IMR-90 (cell line): ENCODE measurements at regions not wholly inside any gene's neighbourhood (a gene's known extent, or its start where the extent isn't known, plus 50 kb on each side); places are given as distances from the start of the nearest gene placed in this dataset.

ENCODE experiments used
- ATAC-seq: fragments of 200-7000 bp; cut with Tn5 transposase; 2 replicates; pipeline ENCODE4 v1.9.1; 2020; ENCODE audit warnings: low read depth, mild to moderate bottlenecking, moderate library complexity
- BruUV-seq: library from RNA; stranded (reverse); fragments of 400-500 nt; replicated peaks from 2 replicates; lab custom pipeline; 2021; lab: Mats Ljungman, UMichigan
- CTCF ChIA-PET: fragments of 300-600 bp; formaldehyde crosslinking; extraction: SDS; loops from one replicate; lab custom pipeline; 2021; ENCODE audit warnings: antibody characterized with exemption; lab: Yijun Ruan, JAX
- POLR2A ChIA-PET: fragments of 300-600 bp; sonication (Branson Sonifier 250); formaldehyde crosslinking; loops from one replicate; lab custom pipeline; 2022; ENCODE audit warnings: antibody characterized with exemption; ENCODE audit not compliant: unreplicated experiment; lab: Charles Lee
- DNase-seq: peaks from one replicate; pipeline ENCODE4 v3.0.0; 2013
- H2AFZ ChIP-seq: replicated peaks from 2 replicates; pipeline ENCODE3; 2013; ENCODE audit warnings: low read length, mild to moderate bottlenecking; ENCODE audit not compliant: poor library complexity
- H2AK5ac ChIP-seq: 2 replicates; pipeline ENCODE4 v1.6.1; 2013; ENCODE audit warnings: low read depth, low read length, inconsistent platforms
- H2AK9ac ChIP-seq: replicated peaks from 2 replicates; pipeline ENCODE3; 2013; ENCODE audit warnings: mild to moderate bottlenecking, low read depth, low read length, moderate library complexity; ENCODE audit not compliant: poor library complexity
- H2BK120ac ChIP-seq: 2 replicates; pipeline ENCODE4 v1.6.1; 2013; ENCODE audit warnings: low read depth, low read length, inconsistent platforms
- H2BK15ac ChIP-seq: 3 replicates; pipeline ENCODE4 v1.6.1; 2013; ENCODE audit warnings: low read depth, low read length, inconsistent platforms
- H2BK20ac ChIP-seq: 2 replicates; pipeline ENCODE4 v1.6.1; 2013; ENCODE audit warnings: low read depth, mild to moderate bottlenecking, inconsistent platforms, low read length, moderate library complexity
- H2BK5ac ChIP-seq: 2 replicates; pipeline ENCODE4 v1.6.1; 2013; ENCODE audit warnings: mild to moderate bottlenecking, low read depth, low read length, inconsistent platforms; ENCODE audit not compliant: poor library complexity, severe bottlenecking
- H3K14ac ChIP-seq: replicated peaks from 2 replicates; pipeline ENCODE4 v1.6.1; 2013; ENCODE audit warnings: low read depth, low read length, inconsistent platforms
- H3K18ac ChIP-seq: 2 replicates; pipeline ENCODE4 v1.6.1; 2013; ENCODE audit warnings: low read depth, low read length, control low read depth
- H3K23ac ChIP-seq: 2 replicates; pipeline ENCODE4 v1.6.1; 2013; ENCODE audit warnings: low read depth, low read length, inconsistent platforms
- H3K27ac ChIP-seq: 2 replicates; pipeline ENCODE4 v1.5.1; 2013; ENCODE audit warnings: mild to moderate bottlenecking, control low read depth, low read length; ENCODE audit not compliant: insufficient read depth
- H3K27me3 ChIP-seq: 2 replicates; pipeline ENCODE4 v1.6.1; 2013; ENCODE audit warnings: low read length; ENCODE audit not compliant: control insufficient read depth, insufficient read depth
- H3K36me3 ChIP-seq: 2 replicates; pipeline ENCODE4 v1.6.1; 2013; ENCODE audit warnings: low read length, mixed read lengths; ENCODE audit not compliant: control insufficient read depth, insufficient read depth
- H3K4ac ChIP-seq: 2 replicates; pipeline ENCODE4 v1.6.1; 2013; ENCODE audit warnings: low read depth, low read length, inconsistent platforms
- H3K4me1 ChIP-seq: 2 replicates; pipeline ENCODE4 v1.6.1; 2013; ENCODE audit warnings: low read length, mixed read lengths; ENCODE audit not compliant: control insufficient read depth, insufficient read depth
- H3K4me2 ChIP-seq: 2 replicates; pipeline ENCODE4 v1.6.1; 2013; ENCODE audit warnings: low read depth, mild to moderate bottlenecking, control low read depth, low read length, moderate library complexity
- H3K4me3 ChIP-seq: 2 replicates; pipeline ENCODE4 v1.5.1; 2013; ENCODE audit warnings: low read depth, mild to moderate bottlenecking, control low read depth, low read length, moderate library complexity; ENCODE audit not compliant: insufficient read depth
- H3K56ac ChIP-seq: 2 replicates; pipeline ENCODE4 v1.6.1; 2013; ENCODE audit warnings: low read length, inconsistent platforms; ENCODE audit not compliant: insufficient read depth; ENCODE audit errors: extremely low read depth
- H3K79me1 ChIP-seq, 2 experiments: 2 replicates each; pipeline ENCODE4 v1.6.1; 2013; ENCODE audit warnings: low read length in 2 of 2, inconsistent platforms in 1 of 2, low read depth in 1 of 2
- H3K9ac ChIP-seq: 2 replicates; pipeline ENCODE4 v1.6.1; 2013; ENCODE audit warnings: low read depth, low read length, control low read depth
- H3K9me1 ChIP-seq: 2 replicates; pipeline ENCODE4 v1.6.1; 2013; ENCODE audit warnings: low read length, inconsistent platforms; ENCODE audit not compliant: insufficient read depth
- H3K9me3 ChIP-seq: 2 replicates; pipeline ENCODE4 v1.6.1; 2013; ENCODE audit warnings: low read length; ENCODE audit not compliant: control insufficient read depth, insufficient read depth
- H4K20me1 ChIP-seq: 2 replicates; pipeline ENCODE4 v1.6.1; 2013; ENCODE audit warnings: low read length, inconsistent platforms; ENCODE audit not compliant: insufficient read depth
- H4K5ac ChIP-seq: 2 replicates; pipeline ENCODE4 v1.6.1; 2013; ENCODE audit warnings: mild to moderate bottlenecking, low read depth, low read length, control low read depth
- H4K8ac ChIP-seq, 2 experiments: 2 replicates each; pipeline ENCODE4 v1.6.1; 2013; ENCODE audit warnings: low read depth in 2 of 2, low read length in 2 of 2, control low read depth in 1 of 2, inconsistent platforms in 1 of 2
- H4K91ac ChIP-seq: 2 replicates; pipeline ENCODE4 v1.6.1; 2013; ENCODE audit warnings: low read depth, low read length, inconsistent platforms; ENCODE audit not compliant: insufficient read depth
- BHLHE40 ChIP-seq: fragments of 150-350 bp; IDR thresholded peaks from 2 replicates; pipeline ENCODE4 v1.6.1; 2016; ENCODE audit warnings: mild to moderate bottlenecking, low read depth, low read length
- CEBPB ChIP-seq: IDR thresholded peaks from 2 replicates; pipeline ENCODE4 v1.6.1; 2012; ENCODE audit warnings: low read depth, low read length, improper control_type of control experiment
- CHD1 ChIP-seq: IDR thresholded peaks from 2 replicates; pipeline ENCODE4 v1.6.1; 2012; ENCODE audit warnings: low read depth, low read length, improper control_type of control experiment
- CTCF ChIP-seq: conservative IDR thresholded peaks from 2 replicates; pipeline ENCODE4 v1.5.1; 2012; ENCODE audit warnings: mild to moderate bottlenecking, low read depth, low read length, improper control_type of control experiment
- ELK1 ChIP-seq: fragments of 150-350 bp; IDR thresholded peaks from 2 replicates; pipeline ENCODE4 v1.6.1; 2016; ENCODE audit warnings: low read depth, mild to moderate bottlenecking, low read length, moderate library complexity, borderline replicate concordance
- FOS ChIP-seq: fragments of 150-350 bp; IDR thresholded peaks from 2 replicates; pipeline ENCODE4 v1.6.1; 2016; ENCODE audit warnings: low read depth, low read length
- MAFK ChIP-seq: IDR thresholded peaks from 2 replicates; pipeline ENCODE4 v1.6.1; 2012; ENCODE audit warnings: low read depth, low read length, improper control_type of control experiment
- MAZ ChIP-seq: IDR thresholded peaks from 2 replicates; pipeline ENCODE4 v1.6.1; 2012; ENCODE audit warnings: low read depth, mild to moderate bottlenecking, low read length, improper control_type of control experiment, moderate library complexity, borderline replicate concordance
- NFE2L2 ChIP-seq: fragments of 150-350 bp; IDR thresholded peaks from 2 replicates; pipeline ENCODE4 v1.6.1; 2016; ENCODE audit warnings: low read depth, mild to moderate bottlenecking, low read length
- POLR2A ChIP-seq: IDR thresholded peaks from 2 replicates; pipeline ENCODE4 v1.6.1; 2012; ENCODE audit warnings: mild to moderate bottlenecking, low read depth, low read length
- RAD21 ChIP-seq: IDR thresholded peaks from 2 replicates; pipeline ENCODE4 v1.6.1; 2012; ENCODE audit warnings: low read length, improper control_type of control experiment
- RCOR1 ChIP-seq: IDR thresholded peaks from 2 replicates; pipeline ENCODE4 v1.6.1; 2012; ENCODE audit warnings: mild to moderate bottlenecking, low read length, improper control_type of control experiment; ENCODE audit not compliant: insufficient replicate concordance
- RFX5 ChIP-seq: IDR thresholded peaks from 2 replicates; pipeline ENCODE4 v1.8.0; 2012; ENCODE audit warnings: low read depth, mild to moderate bottlenecking, low read length, moderate library complexity
- SMC3 ChIP-seq: fragments of 150-350 bp; IDR thresholded peaks from 2 replicates; pipeline ENCODE4 v1.6.1; 2016; ENCODE audit warnings: low read depth, mild to moderate bottlenecking, antibody characterized with exemption, low read length, moderate library complexity
- USF2 ChIP-seq: fragments of 150-350 bp; IDR thresholded peaks from 2 replicates; pipeline ENCODE4 v1.6.1; 2017; ENCODE audit warnings: mild to moderate bottlenecking, antibody characterized with exemption, low read length, low read depth
- WGBS, 2 experiments: methylation state at CpG; one replicate each; pipeline versions ENCODE4 v1.1.5 to v1.1.7; 2013; ENCODE audit warnings: missing lambda C conversion rate in 2 of 2; ENCODE audit not compliant: insufficient read length in 1 of 2; ENCODE audit errors: extremely low coverage in 2 of 2; 5-methylcytosine and 5-hydroxymethylcytosine counted together
- dilution Hi-C: fragments of 300-500 bp; cut with HindIII; formaldehyde crosslinking; loops from one replicate; pipeline ENCODE4 v1.14.3; 2018; ENCODE audit warnings: low sequenced_read_pairs; ENCODE audit not compliant: unreplicated experiment
- in situ Hi-C: fragments of 300-500 bp; cut with MboI; formaldehyde crosslinking; loops from 3 replicates; pipeline ENCODE4 v1.14.3; 2019; ENCODE audit warnings: low sequenced_read_pairs, inconsistent platforms, mixed read lengths
- intact Hi-C: fragments of 100-400 bp; cut with micrococcal nuclease; formaldehyde crosslinking; loops from 2 replicates; pipeline ENCODE4 v1.10.0; 2022

- Histone ChIP-seq H4K5ac (no peak overlapping the region; the same call in 1 of the 2 replicates), H3K79me1 (peaks cover 0 to 25% of the 10 kb centered on the region in 2 experiments; a peak in 2 of 4 replicates), H2BK120ac (peak overlapping the region; percentile 54; the same call in 1 of the 2 replicates), H3K27ac (no peak overlapping the region), H3K9ac (no peak overlapping the region), H3K4ac (peak overlapping the region; percentile 44), H3K9me1 (peaks cover 5% of the 10 kb centered on the region), H2AK9ac (no peak overlapping the region), H2BK20ac (peak overlapping the region; percentile 43; the same call in 1 of the 2 replicates), H3K14ac (peak overlapping the region; percentile 4; the same call in 1 of the 2 replicates), H3K9me3 (no peaks in the 10 kb centered on the region), H2BK15ac (peak overlapping the region; percentile 12; the same call in 1 of the 3 replicates), H3K36me3 (peaks cover 6% of the 10 kb centered on the region), H3K18ac (no peak overlapping the region), H3K23ac (no peak overlapping the region), H2AFZ (no peak overlapping the region), H4K91ac (peak overlapping the region; percentile 62; the same call in 1 of the 2 replicates), H3K4me3 (no peak overlapping the region), H2AK5ac (0 out of 2 replicates have a peak overlapping the region, but pooled peaks have one; percentile 47), H3K27me3 (no peaks in the 10 kb centered on the region), H2BK5ac (no peak overlapping the region), H3K4me2 (no peak overlapping the region), H4K20me1 (no peaks in the 10 kb centered on the region), H3K56ac (no peak overlapping the region), H4K8ac (peak overlapping the region; percentile 11 to 58; a peak in 2 of 4 replicates), H3K4me1 (peaks cover 10% of the 10 kb centered on the region)
- TF ChIP-seq RAD21 (no peak), POLR2A (no peak), USF2 (no peak), CHD1 (no peak), NFE2L2 (no peak), BHLHE40 (no peak), ELK1 (no peak), MAFK (no peak), CTCF (no peak), FOS (no peak), MAZ (no peak), CEBPB (no peak), RFX5 (no peak), RCOR1 (no peak), SMC3 (no peak)
- DNase-seq (no peak), ATAC-seq (peak; percentile 38)
- in situ Hi-C loops, result no loop called here
- 63% methylated on average over 6 of the region's 9 CpGs; no CpG with 5 or more reads in 1 of the 2 experiments for WGBS, 2 experiments
- intact Hi-C loops, result no loop called here
- ChIA-PET CTCF (no interaction called here), POLR2A (interaction anchor here (0.8 kb wide), 1 partner anchor 54 kb away, joined by 3 read pairs; no protein-coding TSS in a partner anchor)
- BruUV-seq, result no TSS peak
- dilution Hi-C loops, result no loop called here
Measured at GRCh38 chr20:19835533-19836222, 77.6 kb downstream of the RIN2 start.
